Common myeloid progenitor, CD34-positive (primary cell): ENCODE measurements at regions not wholly inside any gene's neighbourhood (a gene's known extent, or its start where the extent isn't known, plus 50 kb on each side); places are given as distances from the start of the nearest gene placed in this dataset.

ENCODE experiments used
- CTCF ChIA-PET: fragments of 350-600 bp; sonication (Branson Sonifier 250); formaldehyde crosslinking; loops from one replicate; lab custom pipeline; 2021; ENCODE audit warnings: antibody characterized with exemption; lab: Charles Lee
- POLR2A ChIA-PET: fragments of 350-600 bp; sonication (Branson Sonifier 250); formaldehyde crosslinking; loops from one replicate; lab custom pipeline; 2021; ENCODE audit warnings: antibody characterized with exemption; lab: Charles Lee
- DNase-seq, 3 donors: peaks; one replicate each; pipeline versions ENCODE4 v3.0.0 to v3.0.0-alpha.2; 2013
- H3K27ac ChIP-seq, 2 experiments: 1 replicate in 1 of 2; 2 replicates in 1 of 2; pipeline ENCODE4 v1.7.0; 2013; ENCODE audit warnings: inconsistent platforms in 2 of 2, low read length in 2 of 2, mild to moderate bottlenecking in 2 of 2, low read depth in 1 of 2, moderate library complexity in 1 of 2; ENCODE audit not compliant: severe bottlenecking in 2 of 2, insufficient read depth in 1 of 2, poor library complexity in 1 of 2
- H3K27me3 ChIP-seq, 5 experiments: replicated peaks in 2 of 5; 1 replicate in 3 of 5; 2 replicates in 2 of 5; pipeline versions ENCODE4 v1.6.1 to v1.7.0; 2013; ENCODE audit warnings: low read length in 4 of 5, mild to moderate bottlenecking in 2 of 5, moderate library complexity in 2 of 5, inconsistent platforms in 1 of 5; ENCODE audit not compliant: insufficient read depth in 5 of 5, control insufficient read depth in 4 of 5
- H3K36me3 ChIP-seq, 4 experiments: 1 replicate in 2 of 4; 2 replicates in 2 of 4; pipeline versions ENCODE4 v1.6.1 to v1.7.0; 2013; ENCODE audit warnings: low read length in 3 of 4, control low read depth in 1 of 4, mild to moderate bottlenecking in 1 of 4; ENCODE audit not compliant: control insufficient read depth in 4 of 4, insufficient read depth in 4 of 4
- H3K4me1 ChIP-seq, 4 experiments: 1 replicate in 3 of 4; 2 replicates in 1 of 4; pipeline versions ENCODE4 v1.6.1 to v1.7.1; 2013; ENCODE audit warnings: low read length in 3 of 4, mild to moderate bottlenecking in 3 of 4, control low read depth in 1 of 4, inconsistent platforms in 1 of 4, moderate library complexity in 1 of 4; ENCODE audit not compliant: control insufficient read depth in 4 of 4, insufficient read depth in 4 of 4; ENCODE audit errors: control extremely low read depth in 1 of 4
- H3K4me3 ChIP-seq, 7 experiments: 1 replicate in 4 of 7; 2 replicates in 3 of 7; pipeline versions ENCODE4 v1.5.1 to v1.7.0; 2013; ENCODE audit warnings: mild to moderate bottlenecking in 7 of 7, low read length in 6 of 7, moderate library complexity in 6 of 7, inconsistent platforms in 2 of 7, low read depth in 2 of 7, control low read depth in 1 of 7; ENCODE audit not compliant: insufficient read depth in 4 of 7, control insufficient read depth in 1 of 7; ENCODE audit errors: extremely low read depth in 1 of 7
- H3K9me3 ChIP-seq, 5 experiments: 1 replicate in 4 of 5; 2 replicates in 1 of 5; pipeline versions ENCODE4 v1.6.1 to v1.7.1; 2013; ENCODE audit warnings: low read length in 4 of 5, mild to moderate bottlenecking in 2 of 5, inconsistent platforms in 1 of 5, low read depth in 1 of 5, moderate library complexity in 1 of 5; ENCODE audit not compliant: control insufficient read depth in 4 of 5, insufficient read depth in 2 of 5; ENCODE audit errors: control extremely low read depth in 1 of 5
- WGBS: methylation state at CpG from one replicate; pipeline ENCODE4 v1.1.5; 2013; ENCODE audit not compliant: insufficient coverage; 5-methylcytosine and 5-hydroxymethylcytosine counted together

DNA sequence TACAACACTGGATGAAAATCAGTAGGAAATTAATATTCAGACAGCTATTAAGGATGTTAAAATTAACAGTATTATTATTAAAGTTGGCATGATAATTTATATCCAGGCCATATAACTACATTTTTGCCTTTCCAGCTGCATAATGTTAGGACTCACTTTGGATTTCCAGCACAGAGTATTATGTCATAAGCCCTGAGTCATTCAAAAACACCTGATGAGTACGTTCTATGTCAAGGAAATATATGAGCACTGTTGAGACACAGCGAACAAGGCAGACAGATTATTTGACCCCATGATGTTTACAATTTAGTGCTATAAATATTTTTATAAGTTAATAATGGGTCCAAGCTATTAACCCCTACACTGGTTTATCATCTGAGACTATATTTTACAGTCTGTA is 59.8 kb upstream of the RIT2 start:
- Histone ChIP-seq H3K36me3 (no peaks in the 10 kb centered on the region), H3K27ac (no peak overlapping the region), H3K27me3 (no peaks in the 10 kb centered on the region), H3K4me3 (no peak overlapping the region), H3K4me1 (no peaks in the 10 kb centered on the region), H3K9me3 (no peaks in the 10 kb centered on the region)
- 100% methylated on average over 1 of the region's 2 CpGs for WGBS
- ChIA-PET POLR2A (interaction anchor here (0.7 kb wide), 1 partner anchor 1034 kb away, joined by 4 read pairs; no protein-coding TSS in a partner anchor), CTCF (no interaction called here)
- no peak for DNase-seq

DNA sequence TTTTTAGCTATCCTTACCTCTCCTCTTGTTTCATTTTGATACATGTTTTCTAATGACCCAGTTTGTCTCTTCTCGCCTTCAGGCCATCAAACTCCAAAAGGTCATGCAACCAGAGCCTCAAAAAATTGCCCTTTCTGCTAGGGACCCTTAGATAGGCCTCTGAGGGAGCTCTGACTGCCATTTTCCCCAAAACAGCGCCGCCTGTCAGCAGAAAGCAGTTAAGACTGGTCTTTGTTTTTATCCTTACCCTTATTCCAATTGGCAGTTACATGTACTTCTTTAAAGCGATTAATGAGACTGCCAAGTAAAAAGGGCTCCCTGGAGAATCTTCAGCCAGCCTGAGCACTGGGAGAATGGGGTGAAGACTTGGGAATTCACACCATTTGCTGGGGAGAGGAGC is 55.1 kb upstream of the RIT2 start:
- H3K36me3 ChIP-seq: no peaks in the 10 kb centered on the region
- CTCF ChIA-PET: no interaction called here
- H3K27me3 ChIP-seq: no peaks in the 10 kb centered on the region
- H3K9me3 ChIP-seq: peaks cover 0 to 15% (median 0%) of the 10 kb centered on the region in 5 experiments
- H3K4me3 ChIP-seq: no peak overlapping the region
- POLR2A ChIA-PET: no interaction called here
- no peak overlapping the region for H3K27ac ChIP-seq
- WGBS: 79% methylated on average over 3 of the region's 4 CpGs
- DNase-seq: no peak
- H3K4me1 ChIP-seq: no peaks in the 10 kb centered on the region
